ENCODE measurements at regions not wholly inside any gene's neighbourhood (a gene's known extent, or its start where the extent isn't known, plus 50 kb on each side); places are given as distances from the start of the nearest gene placed in this dataset.
"Not testable (repeated sequence)": the region's sequence is repeated elsewhere in the genome, so short reads cannot be mapped to it uniquely, and the experiment has no call there.

DNA sequence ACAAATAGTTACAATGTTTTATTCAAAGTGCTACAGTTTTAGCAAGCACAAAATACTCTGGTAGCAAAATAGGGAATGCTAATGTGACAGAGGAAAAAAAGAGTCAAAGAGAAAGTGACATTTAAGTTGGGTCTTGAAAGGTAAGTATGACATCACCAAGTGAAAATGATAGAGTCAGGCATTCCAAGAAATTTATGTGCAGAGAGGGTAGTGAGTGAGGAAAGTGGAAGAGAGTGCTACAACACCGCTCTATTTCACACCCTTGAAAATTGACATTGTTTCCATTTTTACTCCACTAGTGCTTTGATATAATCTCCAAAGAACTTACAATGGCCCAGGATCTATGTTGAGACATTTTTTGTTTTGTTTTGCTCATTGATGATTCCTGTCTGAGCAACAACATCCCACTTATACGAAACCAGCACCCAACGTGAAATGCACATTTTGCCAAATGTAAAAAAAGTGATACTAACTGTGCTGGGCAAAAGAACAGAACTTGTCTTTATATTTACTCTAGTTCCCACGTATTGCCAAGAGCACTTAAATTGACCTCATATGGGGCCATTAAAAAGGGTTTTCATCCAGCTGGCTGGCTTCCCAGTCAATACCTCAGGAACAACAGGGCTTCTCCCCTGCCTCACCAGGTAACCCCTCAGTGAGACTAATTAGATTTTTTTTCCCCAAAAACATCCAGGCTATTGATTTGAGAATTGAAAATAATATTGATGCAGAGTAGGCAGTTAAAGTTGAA is 206.3 kb upstream of the NR5A2 start:
- DNase-seq = no peak
- no peak overlapping the region for H3K4me3 Mint-ChIP-seq
- no peaks in the 10 kb centered on the region for H3K36me3 Mint-ChIP-seq (ENCODE audit: low read depth)
- peak overlapping the region; percentile 2 for H3K27ac Mint-ChIP-seq
- peaks cover 27% of the 10 kb centered on the region for H3K27me3 Mint-ChIP-seq
- H3K4me1 Mint-ChIP-seq (ENCODE audit: low read depth) = peaks cover 10% of the 10 kb centered on the region
- H3K9me3 Mint-ChIP-seq = no peaks in the 10 kb centered on the region

DNA sequence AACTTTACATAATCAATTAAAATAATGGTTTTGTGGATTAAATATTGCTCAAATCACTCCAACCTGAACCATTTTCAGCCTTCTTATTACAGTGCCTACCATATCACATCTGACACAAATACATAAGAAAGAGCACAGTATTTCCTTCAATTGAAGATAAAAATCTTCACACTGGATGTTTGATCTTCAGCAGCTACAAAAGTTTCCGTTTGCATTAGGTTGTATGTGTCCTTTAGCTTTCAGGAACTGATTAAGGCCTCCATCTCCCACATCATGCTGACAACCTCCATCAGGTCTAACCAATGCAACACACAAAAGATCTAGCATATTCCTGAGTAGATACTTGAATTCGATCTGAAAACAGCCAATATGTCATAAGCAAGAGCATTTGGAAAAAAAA is 195.1 kb upstream of the NR5A2 start:
- H3K36me3 Mint-ChIP-seq (ENCODE audit: low read depth) = no peaks in the 10 kb centered on the region
- H3K4me1 Mint-ChIP-seq (ENCODE audit: low read depth) = no peaks in the 10 kb centered on the region
- no peak overlapping the region for H3K4me3 Mint-ChIP-seq
- H3K9me3 Mint-ChIP-seq = peaks cover 7% of the 10 kb centered on the region
- no peak overlapping the region for H3K27ac Mint-ChIP-seq
- no peak for DNase-seq
- H3K27me3 Mint-ChIP-seq = peaks cover 32% of the 10 kb centered on the region

DNA sequence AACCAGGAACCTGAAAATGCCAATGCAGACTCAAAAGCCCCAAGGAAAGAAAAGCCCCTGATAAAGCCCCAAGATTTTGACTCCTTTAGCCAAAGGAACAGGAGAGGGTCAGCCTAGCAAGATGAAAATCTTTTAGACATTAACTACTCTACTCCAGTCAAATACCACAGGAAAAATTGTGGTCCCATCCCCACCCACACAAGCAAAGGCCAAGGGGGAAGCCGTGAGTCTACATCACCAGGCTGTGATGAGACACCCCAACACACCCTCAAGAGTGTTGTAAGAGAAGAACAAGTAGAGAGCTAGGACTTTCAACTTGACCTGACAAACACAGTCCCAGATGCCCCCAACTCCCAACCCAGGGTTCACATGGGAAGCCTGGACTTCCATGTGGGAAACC is 192.8 kb upstream of the NR5A2 start:
- H3K36me3 Mint-ChIP-seq (ENCODE audit: low read depth) = no peaks in the 10 kb centered on the region
- H3K4me1 Mint-ChIP-seq (ENCODE audit: low read depth) = no peaks in the 10 kb centered on the region
- peaks cover 35% of the 10 kb centered on the region for H3K27me3 Mint-ChIP-seq
- H3K4me3 Mint-ChIP-seq = no peak overlapping the region
- no peak overlapping the region for H3K27ac Mint-ChIP-seq
- DNase-seq = no peak
- peaks cover 10% of the 10 kb centered on the region for H3K9me3 Mint-ChIP-seq

DNA sequence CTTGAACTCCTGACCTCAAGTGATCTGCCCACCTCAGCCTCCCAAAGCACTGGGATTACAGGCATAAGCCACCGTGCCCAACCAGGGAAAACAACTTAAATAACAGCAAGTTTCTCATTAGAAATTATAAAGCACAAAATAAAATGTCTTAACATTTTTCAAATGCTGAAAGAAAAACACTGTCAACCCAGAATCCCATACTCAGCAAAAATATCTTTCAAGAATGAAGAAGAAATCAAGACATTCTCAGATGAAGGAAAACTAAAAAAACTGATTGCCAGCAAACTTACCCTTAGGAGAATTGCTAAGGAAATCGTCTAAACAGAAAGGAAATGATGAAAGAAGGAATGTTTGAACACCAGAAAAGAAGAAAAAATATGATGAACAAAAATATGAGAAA is 191.1 kb upstream of the NR5A2 start:
- H3K36me3 Mint-ChIP-seq (ENCODE audit: low read depth) = no peaks in the 10 kb centered on the region
- H3K27ac Mint-ChIP-seq = no peak overlapping the region
- H3K4me3 Mint-ChIP-seq = no peak overlapping the region
- H3K4me1 Mint-ChIP-seq (ENCODE audit: low read depth) = no peaks in the 10 kb centered on the region
- H3K27me3 Mint-ChIP-seq = peaks cover 35% of the 10 kb centered on the region
- peaks cover 10% of the 10 kb centered on the region for H3K9me3 Mint-ChIP-seq
- DNase-seq = no peak

DNA sequence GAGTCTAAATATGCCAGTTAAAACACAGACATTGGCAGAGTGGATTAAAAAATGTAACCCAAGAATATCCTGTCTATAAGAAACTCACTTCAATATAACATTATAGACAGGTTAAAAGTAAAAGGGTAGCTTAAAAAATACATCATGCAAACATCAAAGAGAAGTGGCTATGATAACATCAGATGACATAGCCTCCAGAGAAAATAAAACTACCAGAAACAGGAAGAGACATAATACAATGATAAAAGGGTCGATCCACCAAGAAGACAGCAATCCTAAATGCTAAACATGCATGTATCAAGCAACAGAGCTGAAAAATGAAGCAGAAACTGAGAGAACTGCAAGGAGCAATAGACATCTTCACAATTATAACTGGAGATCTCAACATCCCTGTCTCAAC is 190.2 kb upstream of the NR5A2 start:
- H3K36me3 Mint-ChIP-seq (ENCODE audit: low read depth) = no peaks in the 10 kb centered on the region
- H3K4me1 Mint-ChIP-seq (ENCODE audit: low read depth) = no peaks in the 10 kb centered on the region
- no peak overlapping the region for H3K27ac Mint-ChIP-seq
- no peak for DNase-seq
- H3K27me3 Mint-ChIP-seq = peaks cover 35% of the 10 kb centered on the region
- H3K4me3 Mint-ChIP-seq = no peak overlapping the region
- H3K9me3 Mint-ChIP-seq = peaks cover 10% of the 10 kb centered on the region

DNA sequence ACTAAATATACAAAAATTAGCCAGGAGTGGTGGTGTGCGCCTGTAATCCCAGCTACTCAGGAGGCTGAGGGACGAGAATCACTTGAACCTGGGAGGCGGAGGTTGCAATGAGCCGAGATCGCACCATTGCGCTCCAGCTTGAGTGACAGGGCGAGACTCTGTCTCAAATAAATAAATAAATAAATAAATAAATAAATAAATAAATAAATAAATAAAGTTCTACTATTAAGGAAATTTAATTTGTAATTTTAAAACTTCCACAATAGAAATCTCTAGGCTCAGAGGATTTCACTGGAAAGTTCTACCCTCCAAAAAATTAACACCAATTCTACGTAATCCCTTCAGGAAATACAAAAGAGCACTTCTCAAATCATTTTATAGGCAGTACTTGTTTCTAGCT is 187.9 kb upstream of the NR5A2 start:
- H3K27ac Mint-ChIP-seq; H3K4me1 Mint-ChIP-seq (ENCODE audit: low read depth); DNase-seq; H3K4me3 Mint-ChIP-seq; H3K36me3 Mint-ChIP-seq (ENCODE audit: low read depth): not testable (repeated sequence)
- peaks cover 10% of the 10 kb centered on the region for H3K9me3 Mint-ChIP-seq
- H3K27me3 Mint-ChIP-seq = peaks cover 29% of the 10 kb centered on the region

DNA sequence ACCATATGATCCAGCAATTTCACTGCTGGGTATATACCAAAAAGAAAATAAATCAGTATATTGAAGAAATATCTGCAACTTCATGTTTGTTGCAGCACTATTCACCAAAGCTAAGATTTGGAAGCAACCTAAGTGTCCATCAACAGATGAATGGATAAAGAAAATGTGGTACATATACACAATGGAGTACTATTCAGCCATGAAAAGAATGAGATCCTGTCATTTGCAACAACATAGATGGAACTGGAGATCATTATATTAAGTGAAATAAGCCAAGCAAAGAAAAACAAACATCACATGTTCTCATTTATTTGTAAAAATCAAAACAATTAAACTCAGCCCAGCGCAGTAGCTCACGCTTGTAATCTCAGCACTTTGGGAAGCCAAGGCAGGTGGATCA is 184.4 kb upstream of the NR5A2 start:
- H3K27me3 Mint-ChIP-seq = peaks cover 13% of the 10 kb centered on the region
- not testable (repeated sequence) for H3K36me3 Mint-ChIP-seq (ENCODE audit: low read depth); DNase-seq; H3K9me3 Mint-ChIP-seq; H3K27ac Mint-ChIP-seq; H3K4me3 Mint-ChIP-seq; H3K4me1 Mint-ChIP-seq (ENCODE audit: low read depth)

DNA sequence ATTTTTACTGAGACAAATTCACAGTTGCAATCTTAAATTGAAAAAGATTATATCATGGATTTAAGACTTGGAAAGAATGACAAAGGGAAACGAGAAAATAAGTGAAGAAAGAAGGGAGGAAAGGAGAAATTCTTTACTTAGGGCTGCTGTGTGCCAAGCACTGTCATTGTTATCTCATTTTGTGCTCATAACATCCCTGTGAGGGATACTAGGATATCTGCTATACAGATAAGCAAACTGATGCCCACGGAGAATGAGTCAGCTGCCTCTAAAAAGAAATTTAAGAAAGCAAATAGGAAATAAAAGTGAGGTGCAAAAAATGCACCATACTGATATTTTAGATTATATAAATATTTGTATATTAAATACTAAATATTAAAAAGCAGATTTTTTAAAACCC is 183.6 kb upstream of the NR5A2 start:
- Mint-ChIP-seq H3K27ac (no peak overlapping the region), H3K4me1 (ENCODE audit: low read depth) (no peaks in the 10 kb centered on the region), H3K36me3 (ENCODE audit: low read depth) (no peaks in the 10 kb centered on the region), H3K9me3 (peaks cover 2% of the 10 kb centered on the region), H3K4me3 (no peak overlapping the region), H3K27me3 (peaks cover 11% of the 10 kb centered on the region)
- DNase-seq = no peak

DNA sequence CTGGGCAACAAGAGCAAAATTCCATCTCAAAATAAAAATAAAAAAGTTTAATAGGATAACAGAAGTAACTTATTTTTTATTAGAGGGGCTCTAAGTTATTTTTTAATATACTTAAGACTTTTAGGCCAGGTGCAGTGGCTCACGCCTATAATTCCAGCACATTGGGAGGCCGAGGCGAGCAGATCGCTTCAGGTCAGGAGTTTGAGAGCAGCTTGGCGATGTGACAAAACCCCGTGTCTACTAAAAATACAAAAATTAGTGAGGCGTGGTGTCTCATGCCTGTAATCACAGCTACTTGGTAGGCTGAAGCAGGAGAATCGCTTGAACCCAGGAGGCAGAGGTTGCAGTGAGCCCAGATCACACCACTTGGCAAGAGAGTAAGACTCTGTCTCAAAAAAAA is 180.5 kb upstream of the NR5A2 start:
- DNase-seq = no peak
- H3K4me1 Mint-ChIP-seq (ENCODE audit: low read depth) = no peaks in the 10 kb centered on the region

DNA sequence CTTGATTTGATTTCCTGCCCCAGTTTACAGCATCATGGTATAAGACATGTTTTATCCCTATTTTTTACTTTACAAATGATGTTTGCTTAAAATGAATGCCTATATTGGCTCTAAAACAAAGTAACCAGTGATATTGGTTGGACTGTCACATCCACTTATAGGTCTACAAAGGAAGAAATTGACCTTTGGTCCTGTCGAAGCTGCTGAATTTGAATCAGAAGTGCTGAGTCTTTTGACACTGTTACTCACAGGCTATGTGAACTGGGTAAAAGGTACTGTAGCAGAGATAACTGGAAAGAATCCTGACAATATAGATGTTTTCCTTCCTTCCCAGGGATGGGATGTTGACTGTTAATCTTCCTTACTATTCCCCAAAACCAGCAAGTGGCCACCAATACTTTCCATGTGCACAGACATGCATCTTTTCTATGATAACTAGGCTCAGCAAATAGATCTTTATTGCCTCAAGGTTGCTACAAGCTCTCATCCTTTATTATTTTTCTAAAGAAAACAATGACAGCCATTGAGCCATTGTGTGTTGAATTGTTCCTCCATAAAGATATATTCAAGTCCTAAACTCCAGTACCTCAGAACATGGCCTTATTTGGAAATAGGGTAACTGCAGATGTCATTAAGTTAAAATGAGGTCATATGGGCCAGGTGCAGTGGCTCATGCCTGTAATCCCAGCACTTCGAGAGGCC is 175.9 kb upstream of the NR5A2 start:
- no peak for DNase-seq
- H3K27ac Mint-ChIP-seq = no peak overlapping the region
- no peaks in the 10 kb centered on the region for H3K36me3 Mint-ChIP-seq (ENCODE audit: low read depth)
- H3K4me1 Mint-ChIP-seq (ENCODE audit: low read depth) = no peaks in the 10 kb centered on the region
- no peaks in the 10 kb centered on the region for H3K9me3 Mint-ChIP-seq
- H3K27me3 Mint-ChIP-seq = peaks cover 16% of the 10 kb centered on the region
- H3K4me3 Mint-ChIP-seq = no peak overlapping the region

More for the DNA sequence above, 180.5 kb upstream of the NR5A2 start:
- Mint-ChIP-seq H3K27me3 (peaks cover 14% of the 10 kb centered on the region), H3K36me3 (ENCODE audit: low read depth) (no peaks in the 10 kb centered on the region), H3K9me3 (no peaks in the 10 kb centered on the region), H3K4me3 (no peak overlapping the region), H3K27ac (no peak overlapping the region)

DNA sequence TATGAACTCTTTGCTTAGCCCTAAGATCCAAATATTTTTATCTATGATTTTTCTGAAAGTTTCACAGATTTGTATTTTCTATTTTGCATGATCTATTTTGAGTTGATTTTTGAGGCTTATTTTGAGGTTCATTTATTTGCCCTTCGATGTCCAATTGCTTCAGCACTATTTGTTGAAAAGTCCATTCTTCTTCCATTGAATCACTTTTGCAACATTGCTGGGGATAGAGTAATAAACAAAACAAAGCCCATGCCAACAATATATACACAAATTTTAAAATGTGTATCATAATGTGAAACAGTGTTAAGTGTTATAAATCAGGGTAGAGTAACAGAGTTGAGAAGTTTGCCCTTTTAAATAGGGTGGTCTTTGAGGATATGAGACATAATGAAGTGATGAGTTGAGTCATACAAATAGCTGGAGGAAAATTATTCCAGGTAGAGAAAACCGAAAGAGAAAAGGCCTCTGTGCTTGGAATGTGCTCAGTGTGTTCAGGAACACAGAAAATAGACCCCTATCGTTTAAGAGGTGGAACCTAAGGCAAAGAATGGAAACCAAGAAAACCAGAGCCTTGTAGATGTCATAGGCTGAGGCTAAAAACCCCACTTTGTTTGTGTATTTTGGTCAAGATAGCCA is 172.7 kb upstream of the NR5A2 start:
- Mint-ChIP-seq H3K9me3 (no peaks in the 10 kb centered on the region), H3K36me3 (ENCODE audit: low read depth) (no peaks in the 10 kb centered on the region), H3K27ac (no peak overlapping the region), H3K27me3 (peaks cover 19% of the 10 kb centered on the region), H3K4me3 (no peak overlapping the region), H3K4me1 (ENCODE audit: low read depth) (peaks cover 8% of the 10 kb centered on the region)
- no peak for DNase-seq

DNA sequence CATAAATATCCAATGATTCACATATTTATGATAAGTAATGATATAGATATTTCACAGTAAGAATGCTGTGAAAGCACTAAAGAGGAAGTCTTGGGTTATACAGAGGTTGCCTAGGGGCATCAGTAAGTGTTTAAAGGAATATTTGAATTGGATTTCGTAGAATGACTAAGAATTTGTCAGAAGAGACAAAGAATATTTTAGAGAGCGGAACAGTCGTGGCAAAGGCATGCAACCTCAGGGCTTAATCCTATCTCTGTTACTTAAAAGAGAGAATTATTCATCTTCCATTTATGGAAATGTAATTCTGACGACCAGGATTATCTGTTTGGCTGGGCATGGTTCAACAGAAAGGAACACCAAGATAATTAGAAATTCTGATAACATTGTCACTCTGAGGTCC is 171.9 kb upstream of the NR5A2 start:
- Mint-ChIP-seq H3K27me3 (peaks cover 19% of the 10 kb centered on the region), H3K9me3 (no peaks in the 10 kb centered on the region), H3K27ac (no peak overlapping the region), H3K36me3 (ENCODE audit: low read depth) (no peaks in the 10 kb centered on the region), H3K4me3 (no peak overlapping the region), H3K4me1 (ENCODE audit: low read depth) (peaks cover 8% of the 10 kb centered on the region)
- no peak for DNase-seq

DNA sequence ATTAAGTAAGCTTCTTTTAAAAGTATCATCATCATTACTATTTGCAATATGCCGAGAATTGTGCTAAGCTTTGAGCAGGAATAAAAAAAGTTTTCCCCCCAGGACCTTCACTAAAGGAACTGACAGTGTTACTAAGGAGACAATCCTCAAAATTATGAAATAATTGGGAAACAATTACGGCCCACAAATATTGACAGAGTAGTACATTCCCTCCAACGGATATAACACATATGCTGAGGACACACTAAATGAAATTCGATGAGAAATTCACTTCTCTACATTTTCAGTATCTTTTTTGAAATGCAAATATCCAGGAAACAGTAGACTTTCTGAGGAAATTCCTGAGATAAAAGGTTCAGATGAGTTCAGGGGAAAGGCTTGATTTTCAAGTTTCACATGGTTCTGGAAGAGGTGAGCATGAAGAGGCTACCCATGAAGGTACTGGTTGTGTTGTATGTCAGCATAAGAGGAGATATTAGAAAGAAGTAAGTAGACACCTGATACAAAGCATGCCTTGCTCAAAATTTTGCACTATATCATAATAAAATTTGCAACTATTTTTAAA is 171.2 kb upstream of the NR5A2 start:
- DNase-seq = no peak
- no peak overlapping the region for H3K27ac Mint-ChIP-seq
- H3K9me3 Mint-ChIP-seq = no peaks in the 10 kb centered on the region
- peaks cover 22% of the 10 kb centered on the region for H3K27me3 Mint-ChIP-seq
- peaks cover 8% of the 10 kb centered on the region for H3K4me1 Mint-ChIP-seq (ENCODE audit: low read depth)
- no peaks in the 10 kb centered on the region for H3K36me3 Mint-ChIP-seq (ENCODE audit: low read depth)
- H3K4me3 Mint-ChIP-seq = no peak overlapping the region

DNA sequence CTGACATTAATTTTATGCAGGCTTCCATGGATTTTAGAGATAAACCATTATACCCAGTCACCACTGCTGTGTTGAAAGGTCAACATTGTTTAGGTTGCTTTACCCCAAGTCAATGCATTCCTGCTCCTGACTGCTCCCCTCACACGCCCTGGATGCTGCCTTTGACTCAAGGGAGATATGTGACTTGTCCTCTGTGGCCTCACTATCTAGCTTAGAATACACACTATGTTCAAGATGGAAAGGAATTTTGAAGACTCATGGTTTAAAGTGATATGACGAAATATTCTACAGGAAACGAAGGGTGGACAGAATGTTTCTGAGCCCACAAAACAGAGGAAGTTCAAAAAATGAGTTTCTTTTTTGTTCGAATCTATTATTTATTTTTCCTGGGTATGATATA is 170.4 kb upstream of the NR5A2 start:
- H3K4me3 Mint-ChIP-seq = no peak overlapping the region
- no peaks in the 10 kb centered on the region for H3K36me3 Mint-ChIP-seq (ENCODE audit: low read depth)
- peaks cover 8% of the 10 kb centered on the region for H3K4me1 Mint-ChIP-seq (ENCODE audit: low read depth)
- H3K9me3 Mint-ChIP-seq = no peaks in the 10 kb centered on the region
- no peak for DNase-seq
- no peak overlapping the region for H3K27ac Mint-ChIP-seq
- H3K27me3 Mint-ChIP-seq = peaks cover 21% of the 10 kb centered on the region

DNA sequence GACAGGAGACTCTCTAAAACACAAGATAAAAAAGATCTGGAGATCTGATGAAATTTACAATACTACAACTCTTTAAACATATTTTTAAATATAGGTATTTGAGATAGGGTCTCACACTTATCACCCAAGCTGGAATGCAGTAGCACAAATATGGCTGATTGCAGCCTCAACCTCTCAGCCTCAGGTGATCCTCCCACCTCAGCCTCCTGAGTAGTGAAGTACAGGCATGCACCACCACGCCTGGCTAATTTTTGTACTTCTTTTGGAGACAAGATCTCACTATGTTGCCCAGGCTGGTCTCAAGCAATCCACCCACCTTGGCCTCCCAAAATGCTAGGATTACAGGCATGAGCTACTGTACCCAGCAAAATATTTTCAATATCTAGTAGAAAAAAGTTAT is 170.0 kb upstream of the NR5A2 start:
- DNase-seq = no peak
- no peaks in the 10 kb centered on the region for H3K36me3 Mint-ChIP-seq (ENCODE audit: low read depth)
- no peak overlapping the region for H3K27ac Mint-ChIP-seq
- H3K9me3 Mint-ChIP-seq = no peaks in the 10 kb centered on the region
- H3K4me1 Mint-ChIP-seq (ENCODE audit: low read depth) = peaks cover 8% of the 10 kb centered on the region
- peaks cover 21% of the 10 kb centered on the region for H3K27me3 Mint-ChIP-seq
- H3K4me3 Mint-ChIP-seq = no peak overlapping the region

Measured in activated T-cell treated with anti-CD3 and anti-CD28 coated beads, Interleukin-2, amount 50 U/mL, for 24 hours (primary cell).